GM23338 (cell line): ENCODE measurements at regions not wholly inside any gene's neighbourhood (a gene's known extent, or its start where the extent isn't known, plus 50 kb on each side); places are given as distances from the start of the nearest gene placed in this dataset.

ENCODE experiments used
- CREB1 ChIP-seq: fragments of 250-450 bp; sonication (Bioruptor Pico); IDR thresholded peaks from 2 replicates; pipeline ENCODE4 v1.5.0; 2020; ENCODE audit warnings: low read depth, mild to moderate bottlenecking, moderate library complexity
- ETS1 ChIP-seq: IDR thresholded peaks from 2 replicates; pipeline ENCODE4 v1.6.1; 2016; ENCODE audit warnings: antibody characterized with exemption
- EZH2 ChIP-seq: fragments of 200-600 bp; sonication (generic); IDR thresholded peaks from one replicate; pipeline ENCODE4 v1.8.0; 2017; ENCODE audit warnings: antibody characterized with exemption, mild to moderate bottlenecking, low read depth; ENCODE audit not compliant: unreplicated experiment
- EZH2phosphoT487 ChIP-seq: fragments of 200-600 bp; sonication (generic); IDR thresholded peaks from one replicate; pipeline ENCODE4 v1.8.1; 2018; ENCODE audit warnings: antibody characterized with exemption; ENCODE audit not compliant: unreplicated experiment
- JUNB ChIP-seq: IDR thresholded peaks from one replicate; pipeline ENCODE4 v1.6.1; 2016; ENCODE audit warnings: antibody characterized with exemption; ENCODE audit not compliant: unreplicated experiment
- NANOG ChIP-seq: IDR thresholded peaks from 2 replicates; pipeline ENCODE4 v1.6.1; 2016; ENCODE audit warnings: antibody characterized with exemption, borderline replicate concordance
- POLR2AphosphoS5 ChIP-seq: IDR thresholded peaks from 2 replicates; pipeline ENCODE4 v1.6.1; 2016; ENCODE audit warnings: antibody characterized with exemption, low read depth
- STAT1 ChIP-seq: IDR thresholded peaks from one replicate; pipeline ENCODE4 v1.6.1; 2016; ENCODE audit warnings: antibody characterized with exemption; ENCODE audit not compliant: unreplicated experiment
- ZNF114 ChIP-seq: fragments of 250-450 bp; sonication (Bioruptor Pico); IDR thresholded peaks from 2 replicates; pipeline ENCODE4 v1.5.0; 2020; ENCODE audit warnings: mild to moderate bottlenecking, moderate library complexity
- ZNF331 ChIP-seq: fragments of 250-450 bp; sonication (Bioruptor Pico); IDR thresholded peaks from 2 replicates; pipeline ENCODE4 v1.5.0; 2020; ENCODE audit warnings: low read depth, mild to moderate bottlenecking, moderate library complexity
- ZNF462 ChIP-seq: fragments of 250-450 bp; sonication (Bioruptor Pico); IDR thresholded peaks from 2 replicates; pipeline ENCODE4 v1.5.0; 2020; ENCODE audit warnings: mild to moderate bottlenecking, moderate library complexity
- TF ChIP-seq, protein P1 (sequence below), 2 experiments: fragments of 200-600 bp in 1 of 2; sonication (generic) in 1 of 2; conservative IDR thresholded peaks; 2 replicates each; pipeline versions ENCODE4 v1.5.1 to v1.6.1; 2016 to 2017; ENCODE audit warnings: antibody characterized with exemption in 2 of 2, low read depth in 2 of 2, mild to moderate bottlenecking in 2 of 2, moderate library complexity in 1 of 2

DNA sequence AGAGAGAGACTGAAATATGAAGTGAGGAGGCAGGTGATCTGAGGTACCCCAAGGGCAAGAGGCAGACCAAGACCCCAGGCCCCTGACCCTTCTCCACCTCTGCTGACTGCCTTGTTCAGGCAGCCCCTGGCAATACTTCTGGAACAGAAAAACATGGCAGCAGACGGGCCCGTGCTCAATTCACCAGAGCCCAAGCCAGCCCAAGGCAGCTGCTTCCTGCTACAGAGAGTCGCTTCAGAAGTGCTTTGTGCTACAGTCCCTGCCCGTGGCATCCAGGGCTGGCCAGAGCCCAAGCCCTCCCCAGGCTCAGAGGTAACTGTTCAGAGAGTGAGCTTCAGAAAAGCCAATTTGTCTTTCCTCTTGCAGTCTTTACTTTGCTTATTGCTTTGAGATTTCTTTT lies 151.4 kb upstream of the FSTL4 start (continued):
- TF ChIP-seq ZNF462 (no peak), CREB1 (no peak), ZNF114 (CRISPR knock-in tag) (no peak), EZH2 (no peak), JUNB (no peak), ZNF331 (CRISPR knock-in tag) (no peak), ETS1 (no peak), STAT1 (no peak), EZH2phosphoT487 (no peak), POLR2AphosphoS5 (no peak), NANOG (no peak)
- TF ChIP-seq, protein P1, sequence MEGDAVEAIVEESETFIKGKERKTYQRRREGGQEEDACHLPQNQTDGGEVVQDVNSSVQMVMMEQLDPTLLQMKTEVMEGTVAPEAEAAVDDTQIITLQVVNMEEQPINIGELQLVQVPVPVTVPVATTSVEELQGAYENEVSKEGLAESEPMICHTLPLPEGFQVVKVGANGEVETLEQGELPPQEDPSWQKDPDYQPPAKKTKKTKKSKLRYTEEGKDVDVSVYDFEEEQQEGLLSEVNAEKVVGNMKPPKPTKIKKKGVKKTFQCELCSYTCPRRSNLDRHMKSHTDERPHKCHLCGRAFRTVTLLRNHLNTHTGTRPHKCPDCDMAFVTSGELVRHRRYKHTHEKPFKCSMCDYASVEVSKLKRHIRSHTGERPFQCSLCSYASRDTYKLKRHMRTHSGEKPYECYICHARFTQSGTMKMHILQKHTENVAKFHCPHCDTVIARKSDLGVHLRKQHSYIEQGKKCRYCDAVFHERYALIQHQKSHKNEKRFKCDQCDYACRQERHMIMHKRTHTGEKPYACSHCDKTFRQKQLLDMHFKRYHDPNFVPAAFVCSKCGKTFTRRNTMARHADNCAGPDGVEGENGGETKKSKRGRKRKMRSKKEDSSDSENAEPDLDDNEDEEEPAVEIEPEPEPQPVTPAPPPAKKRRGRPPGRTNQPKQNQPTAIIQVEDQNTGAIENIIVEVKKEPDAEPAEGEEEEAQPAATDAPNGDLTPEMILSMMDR (conservative IDR thresholded peaks at IDR 0.05; ENCODE audit: low read depth in 2 of 2) = no peak
